Suppressor macrophage (primary cell): ENCODE measurements at regions not wholly inside any gene's neighbourhood (a gene's known extent, or its start where the extent isn't known, plus 50 kb on each side); places are given as distances from the start of the nearest gene placed in this dataset.

ENCODE experiments used
- DNase-seq, 4 experiments: peaks; one replicate each; pipeline ENCODE4 v3.0.0-alpha.2; 2020 to 2022

DNA sequence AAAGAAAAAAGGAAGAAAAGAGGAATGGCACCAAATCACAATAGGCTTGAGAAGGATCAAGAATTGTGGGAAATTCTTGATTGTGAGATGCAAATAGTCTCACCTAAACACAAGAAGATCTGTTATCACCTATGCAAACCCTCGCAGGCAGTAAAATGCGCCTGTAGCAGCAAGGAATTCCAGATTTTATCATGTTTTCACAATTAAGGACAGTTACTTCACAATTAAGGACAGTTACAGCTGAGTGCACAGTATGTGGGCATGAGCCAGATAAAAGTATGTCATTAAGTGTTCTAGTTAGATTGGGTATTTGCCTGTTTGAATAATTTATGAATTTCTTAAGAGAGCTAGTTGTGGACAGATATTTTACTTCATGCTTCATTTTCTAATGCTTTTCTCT lies 336.2 kb downstream of the CDC14C start:
- no peak for DNase-seq

DNA sequence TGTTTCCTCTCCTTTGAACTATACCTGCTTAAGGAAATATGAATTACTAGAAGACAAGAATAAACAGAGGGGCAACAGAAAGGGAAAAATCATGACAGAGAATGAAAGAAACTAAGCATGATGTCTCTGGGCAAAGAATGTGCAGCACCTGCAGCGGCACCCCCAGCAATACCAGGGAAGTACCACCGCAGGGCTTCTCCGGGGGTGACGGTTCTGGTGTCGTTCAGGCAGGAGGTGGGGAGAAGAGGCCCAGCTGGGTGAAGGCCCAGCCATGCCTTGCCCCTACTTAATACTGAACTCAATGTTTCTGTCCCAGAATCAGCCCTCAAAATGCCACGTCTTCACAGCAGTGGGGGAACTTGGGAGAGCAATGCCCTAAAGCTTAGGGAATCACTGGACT lies 337.6 kb downstream of the CDC14C start:
- DNase-seq, result no peak

DNA sequence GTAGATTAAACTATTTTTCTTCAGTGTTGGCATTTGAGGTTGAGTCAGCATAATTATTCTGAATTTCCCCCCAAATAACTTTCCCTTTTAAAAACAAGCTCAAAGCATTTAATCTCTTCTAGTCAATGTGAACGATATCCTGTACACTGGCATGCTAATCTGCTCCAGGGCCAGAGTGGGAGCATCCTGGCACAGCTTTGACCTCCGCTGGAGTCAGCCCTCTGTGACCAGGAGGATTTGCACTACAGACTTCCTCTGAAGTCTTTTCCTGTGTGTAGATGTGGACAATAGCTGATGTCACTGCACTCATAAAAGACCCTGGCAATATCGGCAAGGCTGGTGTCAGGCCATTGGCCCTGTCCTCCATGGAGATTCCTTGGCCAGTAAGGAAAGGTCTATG lies 340.2 kb downstream of the CDC14C start:
- DNase-seq, result no peak

GRCh38 chr7:49273897-49274296 lies 349.6 kb downstream of the CDC14C start:
- no peak for DNase-seq

DNA sequence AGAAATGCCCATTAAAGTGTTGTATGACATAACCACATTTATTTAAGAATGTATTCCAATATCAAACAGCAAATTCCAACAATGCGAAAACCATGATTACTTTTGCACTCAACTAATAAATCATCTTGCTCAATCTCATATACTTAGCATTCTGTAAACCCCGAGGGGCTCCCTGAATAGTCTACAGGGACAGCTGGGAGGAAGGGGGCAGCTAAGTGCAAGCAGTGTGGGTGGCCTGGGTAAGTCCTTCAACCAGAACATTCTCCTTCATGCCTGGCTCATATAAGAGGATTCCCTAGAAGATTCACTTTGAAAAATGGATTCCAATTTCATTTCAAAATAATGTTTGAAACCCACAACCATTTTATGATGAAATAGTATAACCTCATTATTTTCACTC lies 355.5 kb downstream of the CDC14C start:
- DNase-seq, result no peak

- DNase-seq, result no peak
Observed at GRCh38 chr7:49287653-49288052, 363.3 kb downstream of the CDC14C start.

DNA sequence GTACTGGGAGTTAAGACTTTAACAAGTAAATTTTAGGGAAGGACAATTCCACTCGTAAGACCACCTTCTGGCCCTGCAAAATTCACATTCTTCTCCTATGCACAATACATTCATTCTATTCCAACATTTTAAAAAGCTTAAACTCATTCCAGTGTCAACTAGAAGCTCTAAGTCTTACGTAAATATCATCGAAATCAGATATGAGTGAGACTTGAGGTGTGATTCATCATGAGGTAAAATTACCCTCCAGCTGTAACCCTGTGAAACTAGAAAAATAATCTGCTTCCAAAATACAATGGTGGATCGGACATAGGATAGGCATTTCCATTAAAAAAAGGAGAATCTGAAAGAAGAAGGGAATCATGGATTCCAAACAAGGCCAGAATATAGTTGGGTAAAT lies 370.3 kb downstream of the CDC14C start:
- DNase-seq, result no peak

DNA sequence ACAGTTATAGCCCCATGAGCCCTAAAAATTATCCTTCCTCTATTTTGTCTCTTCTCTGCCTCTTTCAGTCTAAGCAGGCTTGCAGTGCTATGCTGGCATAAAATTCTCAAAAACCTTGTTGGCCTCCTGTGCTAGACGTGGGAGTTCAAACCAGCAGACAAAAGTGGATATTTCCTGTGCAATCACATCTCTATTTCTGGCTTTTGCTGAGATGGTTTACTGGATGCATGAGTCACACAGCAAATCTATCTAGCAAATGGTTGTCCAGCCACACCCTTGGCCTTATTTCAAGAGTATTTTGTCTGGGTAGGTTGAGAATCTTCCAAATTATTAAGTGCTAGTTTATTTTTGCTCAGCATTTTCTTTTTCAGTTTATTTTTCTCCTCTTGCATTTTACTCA lies 370.8 kb downstream of the CDC14C start:
- DNase-seq, result no peak

- no peak for DNase-seq
Observed at GRCh38 chr7:49297958-49298357, 373.6 kb downstream of the CDC14C start.

DNA sequence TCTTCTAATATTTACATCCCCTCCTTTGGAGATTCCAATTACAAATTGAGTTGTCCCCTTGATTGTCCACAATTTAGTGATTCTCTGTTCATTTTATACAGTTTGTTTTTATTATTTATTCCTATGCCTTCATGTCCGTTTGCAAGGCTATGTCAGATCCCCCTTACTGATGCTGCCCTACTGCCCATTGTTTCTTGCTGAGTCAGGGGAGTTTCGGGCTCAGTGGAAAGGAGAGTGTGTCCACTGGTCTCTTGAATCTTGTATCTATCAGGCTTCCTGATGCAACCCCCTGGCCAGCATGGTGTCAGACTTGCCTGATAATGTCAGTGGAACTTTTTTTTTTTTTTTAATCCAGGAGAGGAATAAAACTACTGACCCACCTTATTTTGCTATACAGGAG lies 384.4 kb downstream of the CDC14C start:
- no peak for DNase-seq

DNA sequence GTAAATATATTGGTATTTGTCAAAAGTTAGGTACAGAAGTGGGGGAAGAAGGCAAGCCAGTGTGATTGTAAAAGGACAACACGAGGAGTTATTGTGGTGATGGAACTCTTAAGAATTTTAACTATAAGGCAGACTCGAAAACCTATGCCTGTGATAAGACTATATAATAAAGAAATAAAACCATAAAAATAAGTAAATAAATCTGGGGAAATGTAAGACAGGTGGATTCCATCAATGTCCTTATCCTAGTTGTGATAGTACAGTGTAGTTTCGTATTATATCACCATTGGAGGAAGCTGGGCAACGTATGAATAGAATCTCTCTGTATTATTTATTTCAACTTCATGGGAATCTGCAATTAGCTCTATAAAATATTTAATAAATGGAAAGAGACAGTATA lies 395.7 kb downstream of the CDC14C start:
- DNase-seq, result no peak

- DNase-seq, result no peak
Observed at GRCh38 chr7:49321843-49322242, 397.5 kb downstream of the CDC14C start.

DNA sequence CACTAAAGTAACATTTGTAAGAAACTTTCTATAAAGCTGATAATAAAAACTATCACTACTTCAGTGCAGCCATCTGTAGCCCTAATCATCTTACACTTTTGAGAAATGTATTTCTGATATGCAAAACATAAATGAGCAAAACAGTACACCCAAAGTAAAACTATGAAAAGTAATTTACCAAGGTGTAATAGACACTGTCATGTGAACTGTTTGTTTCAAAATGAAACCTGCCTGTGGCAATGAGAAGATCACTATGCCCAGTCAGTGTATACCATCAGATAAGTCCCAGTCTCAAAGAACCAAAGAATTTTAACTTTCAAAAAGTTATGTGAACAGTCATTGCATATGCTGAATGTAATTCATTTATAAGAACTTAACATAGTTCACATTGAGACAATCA lies 398.1 kb downstream of the CDC14C start:
- DNase-seq, result no peak

DNA sequence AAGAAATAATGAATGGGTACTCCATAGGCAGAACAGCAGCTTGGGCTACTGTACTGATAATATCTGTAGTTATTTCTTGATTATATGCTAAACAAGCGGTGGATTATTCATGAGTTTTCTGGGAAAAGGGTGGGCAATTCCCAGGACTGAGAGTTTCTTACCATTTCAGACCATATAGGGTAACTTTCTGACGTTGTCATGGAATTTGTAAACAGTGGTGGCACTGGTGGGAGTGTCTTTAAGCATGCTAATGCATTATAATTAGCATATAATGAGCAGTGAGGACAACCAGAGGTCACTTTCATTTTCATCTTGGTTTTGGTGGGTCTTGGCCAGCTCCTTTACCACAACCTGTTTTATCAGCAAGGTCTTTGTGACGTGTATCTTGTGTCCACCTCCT lies 399.7 kb downstream of the CDC14C start:
- no peak for DNase-seq

- no peak for DNase-seq
Observed at GRCh38 chr7:49324707-49325106, 400.4 kb downstream of the CDC14C start.

DNA sequence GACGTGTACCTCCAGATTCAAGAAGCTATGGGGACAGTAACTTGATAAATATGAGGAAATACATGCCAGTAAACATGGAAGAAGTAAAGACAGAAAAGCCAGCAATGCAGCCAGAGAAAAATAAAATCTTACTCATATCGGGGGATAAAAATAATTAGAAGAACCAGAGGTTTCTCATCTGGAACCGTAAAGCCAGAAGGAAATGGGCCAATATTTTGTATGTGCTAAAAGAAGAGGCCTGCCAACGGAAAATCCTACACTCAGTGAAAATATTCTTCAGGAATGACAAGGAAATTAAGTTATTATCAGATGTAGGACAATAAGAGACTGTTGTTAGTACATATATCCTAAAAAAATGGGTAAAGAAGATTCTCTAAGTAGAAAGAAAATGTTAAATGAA lies 401.2 kb downstream of the CDC14C start:
- DNase-seq, result no peak

- DNase-seq, result no peak
Observed at GRCh38 chr7:49327155-49327554, 402.8 kb downstream of the CDC14C start.

DNA sequence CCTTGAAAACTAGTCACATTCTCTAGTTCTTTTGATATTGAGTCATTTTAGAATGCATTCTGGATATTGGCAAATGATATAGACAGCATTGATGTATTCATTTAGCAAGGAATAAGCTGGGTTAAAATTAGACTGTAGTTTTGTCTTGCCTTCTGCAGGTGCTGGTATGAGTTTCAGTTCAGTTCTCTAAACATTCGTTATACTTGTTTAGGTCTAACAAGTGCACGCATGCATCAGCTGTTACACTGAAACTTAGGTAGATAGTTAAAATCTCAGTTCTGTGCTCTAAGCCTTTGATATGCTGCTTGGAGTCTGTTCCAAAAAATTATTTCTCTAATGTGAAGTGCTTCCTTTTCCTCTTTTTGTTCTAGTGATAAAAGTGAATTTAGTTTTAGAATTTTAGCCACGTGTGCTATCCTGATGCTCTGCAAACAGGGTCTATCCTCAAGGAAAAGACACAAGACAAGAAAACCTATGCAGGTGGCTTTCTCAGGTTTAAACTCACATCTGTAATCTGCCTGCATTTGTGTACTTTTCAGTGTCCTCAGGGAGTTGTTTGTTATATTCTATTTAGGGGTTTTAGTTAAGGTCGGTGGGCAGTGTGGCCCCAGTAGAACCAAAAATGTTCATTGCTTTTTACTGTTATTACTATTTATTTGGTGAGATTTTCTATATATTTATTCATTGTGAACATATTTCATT lies 409.0 kb downstream of the CDC14C start:
- no peak for DNase-seq

- DNase-seq, result no peak
Observed at GRCh38 chr7:49341849-49342248, 417.5 kb downstream of the CDC14C start.

DNA sequence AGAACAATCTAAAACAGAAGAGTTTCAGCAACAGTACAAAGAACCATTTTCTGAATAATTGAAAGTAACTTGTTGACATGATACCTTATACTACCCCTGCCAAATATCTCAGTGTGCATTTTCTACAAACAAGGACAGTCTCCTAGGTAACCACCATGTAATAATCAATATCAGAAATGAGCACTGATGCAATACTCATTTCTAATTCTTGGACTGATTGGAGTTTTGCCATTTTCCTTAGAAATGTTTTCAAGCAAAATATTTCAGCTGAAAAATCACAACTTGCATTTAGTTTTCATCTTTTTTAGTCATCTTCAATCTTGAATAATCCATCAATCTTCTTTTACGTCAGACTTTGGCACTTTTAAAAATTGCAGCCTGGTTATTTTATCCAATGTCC lies 420.2 kb downstream of the CDC14C start:
- DNase-seq, result no peak

GRCh38 chr7:49346195-49346899 lies 422.0 kb downstream of the CDC14C start:
- DNase-seq, result no peak

GRCh38 chr7:49367072-49367471 lies 406.4 kb upstream of the VWC2 start:
- no peak for DNase-seq

DNA sequence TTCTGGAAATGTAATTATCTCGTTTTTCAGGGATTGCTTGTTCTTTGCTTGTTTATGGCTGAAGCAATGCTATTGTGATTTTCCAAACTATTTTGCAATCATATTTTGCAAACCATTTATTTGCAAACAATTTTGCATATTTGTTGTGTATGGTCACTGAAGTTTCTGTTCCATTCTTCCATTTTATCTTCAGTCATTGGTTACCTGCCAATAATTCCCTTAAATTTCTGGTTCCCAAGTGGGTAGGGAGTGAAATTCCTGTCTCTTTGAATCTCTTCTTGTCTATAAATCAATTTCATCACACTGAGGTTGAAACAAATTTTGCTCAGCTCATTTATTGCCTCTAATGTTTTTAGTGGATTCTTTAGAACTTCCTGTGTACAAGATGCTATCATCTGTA lies 401.7 kb upstream of the VWC2 start:
- DNase-seq, result no peak

DNA sequence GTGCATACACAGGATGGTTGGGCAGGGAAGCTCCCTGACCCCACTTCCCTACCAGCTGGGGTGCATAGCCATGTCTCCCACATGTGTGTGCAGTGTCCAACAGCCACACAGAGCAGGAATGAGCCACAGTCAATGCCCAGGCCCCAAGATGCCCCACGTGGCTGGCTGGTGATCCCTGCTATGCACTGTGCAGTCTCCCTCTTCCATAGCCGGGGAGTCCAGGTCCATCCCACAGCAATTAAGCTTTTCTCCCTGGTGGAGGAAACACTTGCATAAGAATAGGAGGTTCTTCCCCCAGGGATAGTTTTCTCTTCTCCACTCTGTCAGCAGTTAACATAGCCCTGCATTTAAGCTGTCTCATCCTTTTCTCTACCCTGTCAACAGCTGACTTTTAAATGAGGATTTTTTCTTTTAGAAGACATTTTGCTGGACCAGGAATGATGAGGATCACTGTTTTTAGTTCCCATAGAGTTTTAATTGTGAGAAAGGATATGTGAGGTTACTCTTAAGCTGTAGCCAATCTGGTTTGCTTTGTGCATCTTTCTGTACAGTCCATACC lies 396.5 kb upstream of the VWC2 start:
- DNase-seq, result no peak
